HL-60/S4 treated with retinoic acid at 250 ng/mL for 4 days and 3 days (cell line): ENCODE measurements at regions not wholly inside any gene's neighbourhood (a gene's known extent, or its start where the extent isn't known, plus 50 kb on each side); places are given as distances from the start of the nearest gene placed in this dataset.
"Not testable (repeated sequence)": the region's sequence is repeated elsewhere in the genome, so short reads cannot be mapped to it uniquely, and the experiment has no call there.

Experiments used
- in situ Hi-C: fragments of 300-500 bp; cut with MboI; formaldehyde crosslinking; loops from 2 replicates; pipeline ENCODE4 v1.7.0; 2022; ENCODE audit warnings: low sequenced_read_pairs

DNA sequence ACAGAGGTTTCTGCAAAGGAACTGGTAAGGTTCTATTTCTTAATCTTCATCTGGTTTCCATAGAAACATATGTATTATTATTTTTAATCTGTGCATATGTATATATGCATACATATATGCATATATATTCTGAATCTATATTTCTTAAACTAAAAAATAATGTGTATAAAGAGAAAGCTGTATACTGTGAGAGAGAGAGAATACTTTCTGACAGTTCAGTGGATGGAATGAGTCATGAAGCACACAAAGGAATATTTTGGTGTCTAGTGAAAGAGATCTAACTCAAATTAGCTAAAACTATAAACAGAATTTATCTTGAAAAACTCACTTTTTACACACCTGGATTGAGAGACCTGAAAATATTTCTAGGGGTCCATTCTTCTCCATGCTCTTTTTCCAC is 1929.3 kb upstream of the LRRTM1 start:
- in situ Hi-C loops: no loop called here

DNA sequence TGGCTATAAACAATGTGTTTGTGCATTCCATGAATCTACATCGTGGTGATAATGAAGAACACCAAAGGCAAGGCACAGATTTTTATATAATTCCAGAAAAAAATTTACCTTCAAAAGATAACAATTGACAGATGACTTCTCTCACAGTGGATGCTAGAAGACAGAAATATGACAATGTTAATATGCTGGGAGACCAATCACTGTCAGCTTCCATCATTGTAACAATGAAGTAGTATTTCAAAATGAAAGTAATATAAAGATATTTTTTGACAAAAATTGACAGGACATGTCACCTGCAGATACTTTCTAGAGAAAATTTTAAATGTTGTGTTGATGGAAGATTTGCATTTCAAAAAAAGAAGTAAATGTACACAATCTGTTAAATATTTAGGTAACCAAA is 1925.9 kb upstream of the LRRTM1 start:
- in situ Hi-C loops: no loop called here

- in situ Hi-C loops: no loop called here
Observed at GRCh38 chr2:82226441-82226840, 1921.9 kb upstream of the LRRTM1 start.

DNA sequence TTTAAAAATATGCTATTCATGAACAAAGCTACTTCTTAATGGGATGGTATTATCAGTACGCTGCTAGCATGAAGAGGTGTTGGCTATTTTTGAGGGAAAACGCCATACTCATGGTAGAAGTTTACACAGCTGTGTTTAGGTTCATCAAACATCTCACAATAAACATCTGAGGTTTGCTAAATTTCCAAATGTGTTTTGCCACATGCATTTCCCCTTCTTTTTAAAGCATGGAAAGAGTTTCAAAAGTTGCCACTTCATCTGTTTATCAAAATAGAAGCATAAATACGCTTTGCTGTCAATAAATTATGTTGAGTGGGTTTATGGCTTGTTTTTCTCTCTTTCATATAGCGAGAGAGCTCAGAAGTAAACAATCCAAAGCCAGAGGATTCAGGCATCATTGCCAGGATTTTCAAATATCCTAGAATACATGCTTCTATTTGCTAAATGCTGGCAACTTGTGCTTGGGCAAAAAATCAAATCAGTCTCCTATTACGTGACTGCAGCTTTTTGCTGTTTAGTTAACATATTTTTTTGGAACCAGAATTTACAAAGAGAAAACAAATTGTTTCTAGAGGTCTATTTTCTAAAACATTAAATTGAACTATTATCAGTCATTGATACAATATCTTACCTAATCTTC is 1919.9 kb upstream of the LRRTM1 start:
- in situ Hi-C loops: no loop called here

DNA sequence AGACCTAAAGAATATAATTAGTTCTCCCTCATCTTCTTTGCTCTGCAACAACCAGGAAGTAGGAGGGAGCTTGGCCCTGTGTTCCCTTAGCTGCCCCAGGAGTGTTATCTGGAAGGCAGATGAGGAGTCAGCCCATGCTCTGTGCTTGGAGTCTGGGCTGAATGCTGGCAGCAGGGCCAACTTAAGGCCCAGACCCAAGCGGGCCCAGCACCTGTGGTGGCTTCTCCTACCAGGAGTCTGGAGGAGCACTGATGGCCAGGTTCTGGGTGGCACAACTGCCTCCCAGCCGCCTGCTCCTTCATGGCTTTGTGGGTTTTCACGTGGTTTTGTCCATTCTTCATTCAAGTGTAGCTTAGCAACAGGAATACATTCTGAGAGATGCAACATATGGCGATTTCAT is 1910.7 kb upstream of the LRRTM1 start:
- in situ Hi-C loops: no loop called here

DNA sequence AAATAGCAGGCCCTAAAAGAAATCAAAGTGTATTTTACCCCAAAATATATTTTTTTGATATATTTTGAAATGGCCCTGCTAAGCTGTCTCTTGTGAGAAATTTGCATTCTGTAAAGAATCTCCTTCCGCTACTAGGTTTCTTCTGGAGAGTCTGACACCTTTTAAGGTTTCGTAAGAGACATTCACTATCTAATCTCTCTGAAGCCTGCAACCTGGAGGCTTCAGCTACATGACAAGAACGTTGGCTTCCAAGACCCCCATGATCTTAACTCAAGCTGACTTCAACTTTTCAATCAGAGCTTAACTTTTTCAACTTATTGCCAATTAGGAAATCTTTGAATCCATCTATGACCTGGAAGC is 1894.9 kb upstream of the LRRTM1 start:
- in situ Hi-C loops: no loop called here

GRCh38 chr2:82198809-82199492 is 1894.4 kb upstream of the LRRTM1 start:
- in situ Hi-C loops: no loop called here

DNA sequence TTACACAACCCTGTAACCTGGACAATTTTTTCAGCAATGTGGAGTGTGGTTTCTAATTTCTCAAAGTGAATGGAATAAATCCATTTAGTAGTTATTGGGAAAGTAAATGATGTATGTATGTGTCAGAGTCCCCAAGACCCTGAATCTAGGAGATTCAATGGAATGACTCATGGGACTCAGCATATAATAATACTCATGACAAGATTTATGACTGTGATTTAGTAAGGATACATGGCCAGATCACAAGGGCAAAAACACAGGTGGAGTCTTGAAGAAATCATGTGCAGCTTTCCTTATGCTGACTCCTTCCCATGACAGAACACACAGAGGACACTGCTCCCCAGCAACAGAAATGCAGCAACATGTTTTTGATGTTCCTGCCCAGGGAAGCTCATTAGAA is 1877.7 kb upstream of the LRRTM1 start:
- in situ Hi-C loops: no loop called here

DNA sequence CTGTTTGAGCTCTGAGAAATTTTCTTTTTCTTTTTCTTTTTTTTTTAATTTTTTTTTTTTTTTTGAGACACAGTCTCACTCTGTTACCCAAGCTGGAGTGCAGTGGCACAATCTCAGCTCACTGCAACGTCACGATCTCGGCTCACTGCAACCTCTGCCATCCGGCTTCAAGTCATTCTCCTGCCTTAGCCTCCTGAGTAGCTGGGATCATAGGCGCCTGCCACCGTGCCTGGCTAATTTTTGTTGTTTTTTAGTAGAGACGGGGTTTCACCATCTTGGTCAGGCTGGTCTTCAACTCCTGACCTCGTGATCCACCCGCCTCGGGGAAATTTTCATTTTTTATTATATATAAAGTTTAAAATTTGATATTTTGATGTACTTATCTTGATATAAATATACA is 1870.7 kb upstream of the LRRTM1 start:
- in situ Hi-C loops: not testable (repeated sequence)

GRCh38 chr2:82172483-82172882 is 1867.9 kb upstream of the LRRTM1 start:
- in situ Hi-C loops: no loop called here

DNA sequence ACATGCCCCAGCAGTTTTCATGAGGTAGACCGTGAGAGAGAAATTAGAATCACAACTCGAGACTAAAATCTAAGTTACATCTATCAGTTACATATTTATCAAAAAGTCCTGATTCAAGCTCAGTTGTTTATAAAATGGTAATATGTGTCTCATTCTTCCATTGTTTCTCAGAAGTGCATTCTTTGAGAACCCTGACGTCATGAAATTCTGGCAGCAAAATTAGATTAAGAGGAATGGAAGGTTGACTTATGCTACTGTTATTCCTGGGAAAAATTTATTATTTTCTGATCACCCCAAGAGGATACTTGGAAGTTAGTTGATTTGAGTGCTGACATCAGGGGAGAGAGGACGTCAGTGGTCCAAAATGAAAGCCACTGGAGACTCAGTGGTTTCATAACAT is 1864.8 kb upstream of the LRRTM1 start:
- in situ Hi-C loops: no loop called here

DNA sequence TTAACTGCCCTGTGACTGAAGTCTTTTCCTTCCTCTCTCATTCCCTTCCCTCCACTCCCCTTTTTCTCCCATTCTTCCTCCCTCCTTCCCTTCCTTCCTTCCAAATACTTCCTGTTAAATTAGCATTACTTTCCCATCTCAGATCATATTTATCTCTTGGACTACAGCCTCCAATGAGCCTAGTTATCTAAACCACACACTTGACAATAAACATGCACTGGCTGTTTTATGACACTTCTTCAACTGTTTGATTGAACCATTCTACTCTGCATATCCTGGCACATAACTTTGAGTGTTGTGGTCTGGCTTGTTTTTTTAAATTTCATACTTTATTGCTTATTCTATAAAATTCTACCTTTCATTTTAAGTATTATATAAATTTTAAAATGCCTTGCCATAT is 1860.8 kb upstream of the LRRTM1 start:
- in situ Hi-C loops: no loop called here

DNA sequence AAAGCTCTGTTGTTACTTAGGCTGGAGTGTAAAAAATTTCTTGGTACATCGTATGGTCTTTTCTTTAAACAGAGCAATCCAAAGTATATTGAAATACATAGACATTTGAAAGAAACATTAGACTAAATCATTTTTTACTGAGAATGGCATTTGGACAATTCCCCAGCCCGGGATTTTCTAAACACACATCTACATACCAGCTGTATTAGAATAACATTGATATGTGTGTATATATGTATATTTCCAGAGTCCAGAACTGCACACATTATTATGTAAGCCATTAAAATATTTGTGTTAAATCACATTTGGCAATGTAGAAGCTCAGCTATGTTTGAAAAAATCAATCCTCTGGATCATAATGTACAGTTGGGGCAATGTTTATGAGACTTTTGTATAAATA is 1853.6 kb upstream of the LRRTM1 start:
- in situ Hi-C loops: no loop called here

- in situ Hi-C loops: no loop called here
Observed at GRCh38 chr2:82155469-82155868, 1850.9 kb upstream of the LRRTM1 start.

GRCh38 chr2:82143343-82143742 is 1838.8 kb upstream of the LRRTM1 start:
- in situ Hi-C loops: no loop called here

DNA sequence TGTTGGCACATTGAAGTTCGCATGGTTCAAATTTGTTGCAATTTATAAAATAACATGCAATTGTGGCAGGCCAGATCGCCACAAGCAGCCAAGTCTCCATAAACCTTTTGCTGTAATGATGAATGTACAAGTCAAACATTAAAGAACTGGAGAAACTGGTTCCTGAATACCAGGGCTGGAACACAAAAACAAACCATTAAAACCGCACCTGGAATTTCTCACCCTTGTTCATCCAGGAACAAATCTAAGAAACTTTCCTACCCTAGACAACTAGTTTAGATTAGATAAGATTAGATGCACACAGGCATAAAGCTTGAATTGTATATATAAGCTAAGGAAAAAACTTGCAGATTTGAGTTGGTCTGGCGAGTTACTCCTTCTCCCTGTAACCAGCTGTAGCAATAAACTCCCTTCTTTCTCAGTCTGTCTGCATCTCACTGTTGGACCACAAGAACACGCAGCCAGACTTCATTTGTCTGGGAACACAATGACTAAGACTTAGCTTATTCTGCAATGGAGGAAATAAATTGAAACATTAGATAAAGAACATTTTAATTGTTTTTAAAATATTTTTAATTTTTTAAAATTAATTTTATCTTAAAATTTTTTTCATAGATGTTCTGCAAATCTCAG is 1835.5 kb upstream of the LRRTM1 start:
- in situ Hi-C loops: no loop called here

GRCh38 chr2:82137441-82137840 is 1832.9 kb upstream of the LRRTM1 start:
- in situ Hi-C loops: no loop called here

GRCh38 chr2:82128051-82128450 is 1823.5 kb upstream of the LRRTM1 start:
- in situ Hi-C loops: no loop called here

DNA sequence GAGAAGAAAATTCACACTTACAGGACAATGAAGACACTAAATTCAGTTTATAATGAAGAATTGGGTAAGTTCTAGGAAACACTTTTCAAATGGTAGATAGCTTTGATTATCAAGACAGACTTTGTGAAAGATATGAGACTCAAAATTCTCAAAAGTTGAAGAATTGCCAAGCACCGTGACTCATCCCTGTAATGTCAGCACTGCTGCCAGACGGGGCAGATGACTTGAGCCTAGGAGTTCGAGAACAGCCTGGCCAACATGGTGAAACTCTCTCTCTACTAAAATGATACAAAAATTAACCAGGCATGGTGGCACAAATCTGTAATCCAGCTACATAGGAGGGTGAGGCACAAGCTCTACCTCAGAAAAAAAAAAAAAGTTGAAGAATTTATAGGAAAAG is 1820.1 kb upstream of the LRRTM1 start:
- in situ Hi-C loops: no loop called here

GRCh38 chr2:82120654-82121053 is 1816.1 kb upstream of the LRRTM1 start:
- in situ Hi-C loops: no loop called here

DNA sequence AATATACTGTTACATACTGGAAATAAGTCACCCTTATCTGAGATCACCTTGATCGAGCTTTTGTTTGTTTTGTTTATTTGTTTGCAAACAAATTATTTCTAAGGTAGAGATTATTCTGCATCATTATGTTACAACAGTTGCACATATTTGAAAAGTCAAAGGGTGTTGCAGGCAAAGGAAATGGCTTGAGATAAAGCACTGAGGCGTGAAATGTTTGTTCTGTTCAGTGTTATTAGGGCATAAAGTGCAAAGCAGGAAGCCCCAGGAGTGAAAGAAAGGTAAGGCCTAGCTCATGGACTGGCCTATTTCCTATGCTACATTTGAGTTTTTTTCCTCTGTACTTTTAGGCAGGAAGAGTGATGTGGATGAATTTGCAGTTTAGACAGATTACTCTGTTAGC is 1815.6 kb upstream of the LRRTM1 start:
- in situ Hi-C loops: no loop called here

DNA sequence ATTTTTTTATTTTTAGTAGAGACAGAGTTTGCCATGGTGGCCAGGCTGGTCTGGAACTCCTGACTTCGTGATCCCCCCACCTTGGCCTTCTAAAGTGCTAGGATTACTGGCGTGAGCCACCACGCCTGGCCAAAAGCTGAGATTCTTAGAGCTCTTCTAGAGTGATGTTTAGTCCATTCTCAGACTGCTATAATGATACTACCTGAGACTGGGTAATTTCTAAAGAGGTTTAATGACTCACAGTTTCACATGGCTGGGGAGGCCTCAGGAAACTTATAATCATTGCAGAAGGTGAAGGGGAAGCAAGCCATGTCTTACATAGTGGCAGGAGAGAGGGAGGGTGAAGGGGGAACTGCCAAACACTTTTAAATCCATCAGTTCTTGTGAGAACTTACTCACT is 1804.9 kb upstream of the LRRTM1 start:
- in situ Hi-C loops: no loop called here

GRCh38 chr2:82098617-82099016 is 1794.1 kb upstream of the LRRTM1 start:
- in situ Hi-C loops: no loop called here
